H9 (cell line): ENCODE measurements at regions not wholly inside any gene's neighbourhood (a gene's known extent, or its start where the extent isn't known, plus 50 kb on each side); places are given as distances from the start of the nearest gene placed in this dataset.

Source experiments
- DNase-seq: peaks from one replicate; pipeline ENCODE4 v3.0.0-alpha.2; 2017
- H2AFZ ChIP-seq: one replicate; pipeline ENCODE4 v1.6.1; 2013; ENCODE audit warnings: mild to moderate bottlenecking, low read length, control low read depth, moderate library complexity
- H2AK5ac ChIP-seq: 2 replicates; pipeline ENCODE4 v1.6.1; 2013; ENCODE audit warnings: low read length, control low read depth, mixed read lengths; ENCODE audit not compliant: insufficient read length
- H2BK120ac ChIP-seq: one replicate; pipeline ENCODE4 v1.6.1; 2013; ENCODE audit warnings: low read depth, mild to moderate bottlenecking, low read length, control low read depth, inconsistent platforms; ENCODE audit not compliant: poor library complexity, severe bottlenecking
- H2BK12ac ChIP-seq: 2 replicates; pipeline ENCODE4 v1.6.1; 2013; ENCODE audit warnings: low read length, control low read depth, mixed read lengths, low read depth; ENCODE audit not compliant: insufficient read length
- H2BK15ac ChIP-seq: 2 replicates; pipeline ENCODE4 v1.6.1; 2013; ENCODE audit warnings: low read depth, low read length, control low read depth
- H2BK20ac ChIP-seq: one replicate; pipeline ENCODE4 v1.6.1; 2013; ENCODE audit warnings: low read depth, mild to moderate bottlenecking, low read length, control low read depth, inconsistent platforms; ENCODE audit not compliant: poor library complexity, severe bottlenecking
- H2BK5ac ChIP-seq: 2 replicates; pipeline ENCODE4 v1.6.1; 2013; ENCODE audit warnings: low read length, control low read depth, mixed read lengths; ENCODE audit not compliant: insufficient read length
- H3K14ac ChIP-seq: 2 replicates; pipeline ENCODE4 v1.6.1; 2013; ENCODE audit warnings: low read length, control low read depth; ENCODE audit not compliant: insufficient read depth
- H3K18ac ChIP-seq: 2 replicates; pipeline ENCODE4 v1.6.1; 2013; ENCODE audit warnings: low read depth, mild to moderate bottlenecking, mixed read lengths, low read length, control low read depth; ENCODE audit not compliant: insufficient read length
- H3K23ac ChIP-seq: 2 replicates; pipeline ENCODE4 v1.6.1; 2013; ENCODE audit warnings: low read length, control low read depth, mixed read lengths, low read depth; ENCODE audit not compliant: insufficient read length
- H3K23me2 ChIP-seq: 2 replicates; pipeline ENCODE4 v1.6.1; 2013; ENCODE audit warnings: low read depth, mild to moderate bottlenecking, mixed read lengths, low read length, control low read depth; ENCODE audit not compliant: insufficient read length, poor library complexity, severe bottlenecking
- H3K27ac ChIP-seq: 2 replicates; pipeline ENCODE4 v1.5.1; 2013; ENCODE audit warnings: low read length, control low read depth, mixed read lengths, low read depth; ENCODE audit not compliant: insufficient read length
- H3K27me3 ChIP-seq: 2 replicates; pipeline ENCODE4 v1.6.1; 2013; ENCODE audit warnings: low read length, control low read depth, inconsistent platforms; ENCODE audit not compliant: insufficient read depth
- H3K4ac ChIP-seq: 2 replicates; pipeline ENCODE4 v1.6.1; 2013; ENCODE audit warnings: low read depth, mild to moderate bottlenecking, control low read depth, inconsistent platforms, low read length, moderate library complexity
- H3K4me1 ChIP-seq: 2 replicates; pipeline ENCODE4 v1.6.1; 2013; ENCODE audit warnings: low read length, control low read depth, inconsistent platforms; ENCODE audit not compliant: insufficient read depth
- H3K4me2 ChIP-seq: 2 replicates; pipeline ENCODE4 v1.6.1; 2013; ENCODE audit warnings: low read length, control low read depth, mixed read lengths; ENCODE audit not compliant: insufficient read length, insufficient read depth
- H3K56ac ChIP-seq: 2 replicates; pipeline ENCODE4 v1.6.1; 2013; ENCODE audit warnings: low read depth, mild to moderate bottlenecking, mixed read lengths, low read length, control low read depth; ENCODE audit not compliant: insufficient read length
- H3K79me1 ChIP-seq: 2 replicates; pipeline ENCODE4 v1.6.1; 2013; ENCODE audit warnings: low read depth, mild to moderate bottlenecking, moderate library complexity, low read length, control low read depth, inconsistent platforms; ENCODE audit not compliant: insufficient read depth, poor library complexity, severe bottlenecking
- H3K79me2 ChIP-seq: 2 replicates; pipeline ENCODE4 v1.6.1; 2013; ENCODE audit warnings: low read length, control low read depth, inconsistent platforms; ENCODE audit not compliant: insufficient read depth
- H3K9ac ChIP-seq: 2 replicates; pipeline ENCODE4 v1.6.1; 2013; ENCODE audit warnings: low read length, control low read depth, mixed read lengths; ENCODE audit not compliant: insufficient read length; ENCODE audit errors: extremely low read depth
- H3K9me3 ChIP-seq: one replicate; pipeline ENCODE4 v1.6.1; 2013; ENCODE audit warnings: low read depth, low read length, inconsistent platforms; ENCODE audit not compliant: control insufficient read depth
- H3T11ph ChIP-seq: one replicate; pipeline ENCODE4 v1.6.1; 2013; ENCODE audit warnings: mild to moderate bottlenecking, low read length, control low read depth, inconsistent platforms
- H4K20me1 ChIP-seq: one replicate; pipeline ENCODE4 v1.6.1; 2013; ENCODE audit not compliant: control insufficient read depth, insufficient read length, insufficient read depth
- H4K5ac ChIP-seq: 2 replicates; pipeline ENCODE4 v1.6.1; 2013; ENCODE audit warnings: low read depth, mild to moderate bottlenecking, mixed read lengths, low read length, control low read depth; ENCODE audit not compliant: insufficient read length
- H4K8ac ChIP-seq: replicated peaks from 2 replicates; pipeline ENCODE4 v1.6.1; 2013; ENCODE audit warnings: low read length, control low read depth, mixed read lengths, low read depth; ENCODE audit not compliant: insufficient read length
- H4K91ac ChIP-seq: 2 replicates; pipeline ENCODE4 v1.6.1; 2013; ENCODE audit warnings: low read depth, mild to moderate bottlenecking, moderate library complexity, mixed read lengths, low read length, control low read depth; ENCODE audit not compliant: insufficient read length
- H3K27ac Mint-ChIP-seq, 3 experiments: 2 replicates in 2 of 3; 3 replicates in 1 of 3; pipeline ENCODE4 v1.8.0; 2020 to 2021; ENCODE audit warnings: mixed read lengths in 3 of 3, mild to moderate bottlenecking in 1 of 3, moderate library complexity in 1 of 3
- H3K27me3 Mint-ChIP-seq: 2 replicates; pipeline ENCODE4 v1.8.0; 2021; ENCODE audit warnings: low read depth, mild to moderate bottlenecking, moderate library complexity, mixed read lengths
- H3K36me3 Mint-ChIP-seq, 3 experiments: 2 replicates in 2 of 3; 3 replicates in 1 of 3; pipeline ENCODE4 v1.8.0; 2020 to 2021; ENCODE audit warnings: low read depth in 3 of 3, mixed read lengths in 3 of 3; ENCODE audit not compliant: insufficient read depth in 1 of 3
- H3K4me1 Mint-ChIP-seq, 2 experiments: 2 replicates each; pipeline ENCODE4 v1.8.0; 2020; ENCODE audit warnings: mixed read lengths in 2 of 2
- H3K4me3 Mint-ChIP-seq, 2 experiments: 2 replicates in 1 of 2; 3 replicates in 1 of 2; pipeline ENCODE4 v1.8.0; 2020 to 2021; ENCODE audit warnings: mild to moderate bottlenecking in 2 of 2, mixed read lengths in 2 of 2, moderate library complexity in 1 of 2
- H3K9me3 Mint-ChIP-seq, 2 experiments: 2 replicates in 1 of 2; 3 replicates in 1 of 2; pipeline ENCODE4 v1.8.0; 2020; ENCODE audit warnings: mild to moderate bottlenecking in 2 of 2, mixed read lengths in 2 of 2, moderate library complexity in 1 of 2
- WGBS: extraction: QIAGEN DNeasy Blood & Tissue Kit; methylation state at CpG from one replicate; pipeline ENCODE4 v1.1.7; 2013; ENCODE audit warnings: missing lambda C conversion rate, low lambda C conversion rate, mixed read lengths; ENCODE audit not compliant: insufficient read length; ENCODE audit errors: extremely low coverage; 5-methylcytosine and 5-hydroxymethylcytosine counted together
- TF ChIP-seq, protein P1 (sequence below): fragments of 200-600 bp; sonication (generic); conservative IDR thresholded peaks from 3 replicates; pipeline ENCODE4 v1.8.0; 2021; ENCODE audit warnings: antibody characterized with exemption, mild to moderate bottlenecking

DNA sequence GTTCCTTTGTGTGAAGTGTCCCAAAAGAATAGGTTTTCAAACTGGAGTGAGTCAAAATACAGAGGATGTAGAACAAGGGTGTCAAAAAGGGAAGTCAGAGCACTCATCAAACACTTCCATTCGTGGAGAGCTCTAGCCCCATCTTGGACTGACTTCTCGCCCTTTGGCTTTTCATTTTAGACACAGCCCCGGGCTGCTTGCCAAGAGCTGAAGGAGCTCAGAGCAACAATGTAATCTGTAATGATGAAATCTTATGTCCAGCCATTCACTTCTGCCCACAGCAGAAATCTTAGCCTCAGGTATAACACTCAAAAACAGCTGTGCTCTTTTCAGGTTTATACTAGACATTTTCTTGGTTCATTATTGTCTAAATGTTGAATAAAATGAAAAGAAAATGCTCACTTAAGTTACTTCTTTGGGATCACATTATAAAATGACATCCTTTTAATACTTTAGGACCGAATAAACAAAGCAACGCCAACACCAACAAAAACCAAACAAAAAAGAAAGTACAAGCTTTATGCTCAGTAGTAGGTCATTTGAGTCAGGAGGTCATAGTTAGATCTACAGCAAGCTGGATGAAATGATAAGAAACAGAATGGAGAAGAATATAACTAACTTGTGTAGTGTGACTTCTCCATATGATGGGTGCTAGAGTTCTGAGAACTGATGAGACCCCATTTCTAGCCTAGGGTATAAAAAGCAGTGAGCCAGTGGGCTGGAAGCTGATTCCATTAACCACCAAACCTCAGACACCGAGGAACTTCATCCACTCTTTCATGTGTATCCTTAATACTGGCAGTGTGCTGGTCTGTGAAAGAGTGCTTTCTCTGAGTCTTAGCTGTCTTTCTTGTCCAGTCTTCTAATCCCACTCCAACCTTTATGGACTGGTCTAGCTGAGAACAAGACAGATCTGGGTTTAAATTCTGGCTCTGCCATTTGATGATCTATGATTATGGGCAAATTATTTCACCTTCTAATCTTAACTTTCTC is 131.8 kb upstream of the SLC7A14 start:
- TF ChIP-seq, protein P1, sequence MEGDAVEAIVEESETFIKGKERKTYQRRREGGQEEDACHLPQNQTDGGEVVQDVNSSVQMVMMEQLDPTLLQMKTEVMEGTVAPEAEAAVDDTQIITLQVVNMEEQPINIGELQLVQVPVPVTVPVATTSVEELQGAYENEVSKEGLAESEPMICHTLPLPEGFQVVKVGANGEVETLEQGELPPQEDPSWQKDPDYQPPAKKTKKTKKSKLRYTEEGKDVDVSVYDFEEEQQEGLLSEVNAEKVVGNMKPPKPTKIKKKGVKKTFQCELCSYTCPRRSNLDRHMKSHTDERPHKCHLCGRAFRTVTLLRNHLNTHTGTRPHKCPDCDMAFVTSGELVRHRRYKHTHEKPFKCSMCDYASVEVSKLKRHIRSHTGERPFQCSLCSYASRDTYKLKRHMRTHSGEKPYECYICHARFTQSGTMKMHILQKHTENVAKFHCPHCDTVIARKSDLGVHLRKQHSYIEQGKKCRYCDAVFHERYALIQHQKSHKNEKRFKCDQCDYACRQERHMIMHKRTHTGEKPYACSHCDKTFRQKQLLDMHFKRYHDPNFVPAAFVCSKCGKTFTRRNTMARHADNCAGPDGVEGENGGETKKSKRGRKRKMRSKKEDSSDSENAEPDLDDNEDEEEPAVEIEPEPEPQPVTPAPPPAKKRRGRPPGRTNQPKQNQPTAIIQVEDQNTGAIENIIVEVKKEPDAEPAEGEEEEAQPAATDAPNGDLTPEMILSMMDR = no peak
- no peak overlapping the region for H3K4me3 Mint-ChIP-seq

More for the DNA sequence above, 131.8 kb upstream of the SLC7A14 start:
- Histone ChIP-seq H2BK12ac (no peak overlapping the region), H4K5ac (no peak overlapping the region), H3K23ac (no peak overlapping the region), H2BK5ac (no peak overlapping the region), H3K27me3 (no peaks in the 10 kb centered on the region), H3K4me2 (no peak overlapping the region), H3K9ac (no peak overlapping the region), H4K8ac (no peak overlapping the region), H3K4ac (no peak overlapping the region), H3K23me2 (no peaks in the 10 kb centered on the region), H2BK120ac (no peak overlapping the region), H2BK20ac (no peak overlapping the region), H2AFZ (no peak overlapping the region), H3K56ac (no peak overlapping the region), H3T11ph (no peak overlapping the region), H3K9me3 (no peaks in the 10 kb centered on the region), H3K79me1 (no peaks in the 10 kb centered on the region), H3K14ac (no peak overlapping the region), H4K91ac (no peak overlapping the region), H3K79me2 (no peaks in the 10 kb centered on the region), H2AK5ac (no peak overlapping the region), H4K20me1 (no peaks in the 10 kb centered on the region), H3K4me1 (no peaks in the 10 kb centered on the region), H2BK15ac (no peak overlapping the region), H3K27ac (no peak overlapping the region), H3K18ac (no peak overlapping the region)
- peaks cover 0 to 2% (median 0%) of the 10 kb centered on the region in 3 experiments; a peak in 2 of 7 replicates for H3K36me3 Mint-ChIP-seq
- no peak for DNase-seq
- H3K27ac Mint-ChIP-seq = no peak overlapping the region
- peaks cover 9 to 10% of the 10 kb centered on the region in 2 experiments; a peak in 4 of 5 replicates for H3K9me3 Mint-ChIP-seq
- H3K27me3 Mint-ChIP-seq = no peaks in the 10 kb centered on the region; the same call in 1 of the 2 replicates
- no CpG with 5 or more reads among the region's 6 CpGs for WGBS
- 0 out of 4 replicates have a peak, but pooled peaks cover 0 to 5% of the 10 kb centered on the region in 2 experiments for H3K4me1 Mint-ChIP-seq
